Activated CD4-positive, CD25-positive, alpha-beta regulatory T cell treated with anti-CD3 and anti-CD28 coated beads, Interleukin-2, amount 50 U/mL, for 72 hours (primary cell): ENCODE measurements at regions not wholly inside any gene's neighbourhood (a gene's known extent, or its start where the extent isn't known, plus 50 kb on each side); places are given as distances from the start of the nearest gene placed in this dataset.

ENCODE experiments used
- DNase-seq: peaks from one replicate; pipeline ENCODE4 v3.0.0; 2021

DNA sequence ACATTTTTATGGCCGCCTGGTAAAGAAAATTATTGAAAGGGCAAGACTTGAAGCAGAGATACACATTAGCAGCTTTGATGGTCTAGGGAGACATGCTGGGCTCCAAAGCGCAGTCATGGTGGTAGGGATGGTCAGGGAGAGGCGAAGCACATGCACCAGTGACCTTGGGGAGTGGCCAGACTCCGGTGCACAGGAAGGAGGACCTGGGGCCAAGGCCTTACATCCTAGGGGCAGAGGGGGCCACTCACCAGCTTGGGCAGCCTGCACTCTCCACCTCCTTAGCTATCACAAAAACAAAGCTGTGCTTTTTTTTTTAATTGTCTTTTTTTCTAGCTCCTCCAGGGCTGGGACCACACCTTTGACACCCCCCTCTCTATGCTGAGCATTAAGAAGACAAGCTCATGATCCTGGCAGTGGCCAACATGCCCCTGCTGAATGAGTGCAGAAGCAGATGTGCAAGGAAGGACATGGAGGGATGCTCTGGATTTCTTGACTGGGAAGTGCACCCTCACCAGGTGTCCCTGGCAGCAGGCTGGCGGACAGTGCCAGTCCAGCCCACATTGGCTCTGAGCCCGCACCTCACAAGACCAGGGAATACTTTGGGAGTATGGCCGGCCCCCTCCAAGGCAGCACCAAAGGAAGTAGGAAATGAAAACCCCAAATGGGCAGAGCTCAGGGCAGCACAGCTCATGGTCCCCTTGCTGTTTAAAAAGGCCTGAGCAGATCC is 619.9 kb downstream of the TBC1D22A start:
- no peak for DNase-seq

DNA sequence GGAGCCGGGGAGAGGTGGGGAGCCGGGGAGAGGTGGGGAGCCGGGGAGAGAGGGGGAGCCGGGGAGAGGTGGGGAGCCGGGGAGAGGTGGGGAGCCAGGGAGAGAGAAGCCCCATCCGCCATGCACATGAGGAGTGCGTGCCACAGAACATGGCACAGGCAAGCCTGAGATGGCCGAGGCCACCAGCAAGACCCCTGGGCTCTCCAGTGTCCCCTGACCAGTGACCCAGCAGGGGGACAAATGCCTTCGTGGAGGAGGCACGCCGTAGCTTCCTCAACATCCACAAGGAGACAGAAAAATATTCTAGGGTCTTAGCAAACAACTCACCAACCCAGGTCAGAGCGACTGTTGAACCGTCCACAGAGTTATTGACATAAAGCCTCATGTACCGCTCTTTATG is 618.8 kb downstream of the TBC1D22A start:
- no peak for DNase-seq

DNA sequence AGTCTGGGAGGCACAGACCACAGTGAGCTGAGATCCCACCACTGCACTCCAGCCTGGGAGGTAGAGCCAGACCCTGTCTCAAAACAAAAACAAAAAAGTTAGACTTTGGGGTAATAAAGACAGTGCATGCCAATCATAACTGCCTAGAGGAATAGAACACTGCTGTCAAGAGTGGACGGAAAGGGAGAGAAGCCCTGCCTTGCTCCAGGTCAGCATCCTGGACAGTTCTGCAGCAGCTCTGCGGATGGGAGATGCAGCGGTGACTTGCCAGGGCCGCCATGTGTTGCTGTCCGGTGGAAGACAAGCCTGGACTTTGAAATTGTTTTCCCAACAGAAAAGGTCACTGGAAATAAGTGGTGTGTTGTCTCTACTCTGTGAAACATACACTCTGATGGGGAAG is 618.2 kb downstream of the TBC1D22A start:
- no peak for DNase-seq

DNA sequence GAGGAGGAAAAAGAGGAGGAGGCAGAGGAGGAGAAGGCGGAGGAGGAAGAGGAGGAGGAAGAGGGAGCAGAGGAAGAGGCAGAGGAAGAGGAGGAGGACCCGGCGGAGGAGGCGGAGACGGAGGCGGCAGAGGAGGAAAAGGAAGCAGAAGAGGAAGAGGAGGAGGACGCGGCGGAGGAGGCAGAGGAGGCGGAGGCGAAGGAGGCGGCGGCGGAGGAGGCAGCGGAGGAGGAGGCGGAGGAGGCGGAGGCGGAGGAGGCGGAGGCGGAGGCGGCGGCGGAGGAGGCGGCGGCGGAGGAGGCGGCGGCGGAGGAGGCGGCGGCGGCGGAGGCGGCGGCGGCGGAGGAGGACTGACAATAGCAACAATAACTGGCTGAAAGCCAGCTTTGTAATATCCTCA is 616.6 kb downstream of the TBC1D22A start:
- DNase-seq: no peak

DNA sequence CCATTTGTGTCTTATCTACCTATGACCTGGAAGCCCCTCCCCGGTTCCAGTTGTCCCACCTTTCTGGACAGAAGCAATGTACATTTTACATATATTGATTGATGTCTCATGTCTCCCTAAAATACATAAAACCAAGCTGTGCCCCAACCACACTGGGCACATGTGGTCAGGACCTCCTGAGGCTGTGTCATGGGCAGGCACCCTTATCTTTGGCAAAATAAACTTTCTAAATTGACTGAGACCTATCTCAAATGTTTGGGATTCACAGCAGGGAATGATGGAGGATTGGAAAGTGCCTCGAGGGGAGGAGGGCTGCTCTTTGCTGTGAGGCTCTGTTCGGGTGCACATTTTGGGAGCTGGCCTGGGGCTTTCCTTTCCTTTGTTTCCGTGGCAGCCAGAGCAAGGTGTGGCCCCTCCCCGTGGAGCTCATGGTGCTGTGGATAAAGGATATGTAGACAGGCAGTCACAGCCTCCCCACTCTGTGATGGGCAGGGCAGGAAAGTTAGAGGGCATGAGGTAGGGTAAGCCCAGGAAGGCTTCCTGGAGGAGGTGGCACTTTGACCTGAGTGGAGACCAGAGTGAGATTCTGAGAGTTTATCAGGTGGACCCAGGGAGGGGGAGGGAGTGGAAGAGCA is 615.6 kb downstream of the TBC1D22A start:
- no peak for DNase-seq

DNA sequence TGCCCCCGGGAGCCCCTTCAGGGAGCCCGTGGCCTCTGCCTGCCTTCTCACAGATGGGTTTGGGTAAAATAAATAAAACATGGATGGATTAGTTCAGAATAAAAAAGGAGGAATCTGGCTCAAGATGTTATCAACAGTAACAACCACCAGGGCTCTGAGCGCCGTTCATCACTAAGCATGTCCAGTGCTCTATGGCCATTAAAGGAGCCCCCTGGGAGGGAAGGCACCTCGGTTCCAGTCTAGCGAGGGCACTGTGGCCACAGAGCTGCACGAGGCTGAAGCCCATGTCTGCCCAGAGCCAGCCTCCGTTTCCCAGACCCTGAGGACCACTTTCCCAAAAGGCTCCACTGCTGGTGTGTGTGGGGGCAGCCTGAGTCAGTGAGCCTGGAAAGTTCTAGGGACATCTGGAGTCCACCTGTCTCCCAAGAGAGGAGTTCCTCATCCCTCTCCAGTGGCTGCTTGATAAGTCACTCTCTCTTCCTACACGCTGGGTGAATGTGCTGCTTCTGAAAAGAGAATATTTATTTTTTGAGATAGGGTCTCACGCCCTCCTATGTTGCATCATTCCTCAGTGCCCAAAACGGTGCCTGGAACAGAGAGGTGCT is 614.6 kb downstream of the TBC1D22A start:
- DNase-seq: no peak

DNA sequence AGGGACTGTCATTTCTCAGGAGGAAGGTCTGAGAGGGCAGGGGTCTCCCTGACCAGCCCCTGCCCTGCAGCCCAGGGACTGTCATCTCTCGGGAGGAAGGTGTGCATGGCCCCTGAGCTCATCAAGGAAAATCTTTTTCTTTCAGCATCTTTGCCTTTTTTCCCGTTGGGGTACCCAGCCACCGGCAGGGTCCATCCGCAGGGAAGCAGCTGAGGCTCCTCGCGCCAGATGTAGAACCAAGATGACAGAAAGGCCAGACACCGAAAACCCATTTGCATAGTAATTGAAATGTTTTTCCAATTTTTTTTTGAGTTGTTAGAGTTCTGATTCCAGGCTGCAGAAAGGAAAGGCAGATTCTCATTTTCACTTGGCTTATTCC is 613.9 kb downstream of the TBC1D22A start:
- DNase-seq: no peak

DNA sequence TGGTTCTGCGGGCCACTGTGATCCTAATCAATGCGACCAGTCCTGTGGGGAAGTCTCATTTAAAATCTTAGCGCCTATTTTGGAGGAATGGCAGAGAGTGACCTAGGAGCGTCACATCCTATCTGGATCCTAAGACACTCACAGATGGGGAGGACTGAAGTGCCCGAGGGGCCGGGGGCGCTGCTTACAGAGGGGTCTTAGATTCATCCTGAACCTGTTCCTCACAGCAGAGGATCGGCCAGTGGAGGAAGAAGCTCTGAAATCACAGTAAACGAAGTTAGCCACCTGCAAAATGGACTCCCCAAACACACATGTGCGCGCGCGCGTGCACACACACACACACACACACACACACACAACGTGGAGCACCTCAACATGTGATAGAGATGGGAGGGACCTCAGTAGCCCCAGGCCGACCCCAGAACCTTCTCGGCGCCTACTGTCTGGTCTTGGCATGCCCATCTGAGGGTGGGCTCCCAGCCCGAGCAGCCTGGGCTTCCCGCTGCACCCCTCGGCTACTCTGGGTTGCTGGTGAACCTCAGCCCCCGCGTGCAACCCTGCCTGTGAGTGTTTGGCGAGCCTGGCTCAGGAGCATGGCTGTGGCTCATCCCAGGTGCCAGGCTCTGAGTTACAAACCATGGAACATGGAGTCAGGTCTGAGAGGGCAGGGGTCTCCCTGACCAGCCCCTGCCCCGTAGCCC is 613.3 kb downstream of the TBC1D22A start:
- no peak for DNase-seq

DNA sequence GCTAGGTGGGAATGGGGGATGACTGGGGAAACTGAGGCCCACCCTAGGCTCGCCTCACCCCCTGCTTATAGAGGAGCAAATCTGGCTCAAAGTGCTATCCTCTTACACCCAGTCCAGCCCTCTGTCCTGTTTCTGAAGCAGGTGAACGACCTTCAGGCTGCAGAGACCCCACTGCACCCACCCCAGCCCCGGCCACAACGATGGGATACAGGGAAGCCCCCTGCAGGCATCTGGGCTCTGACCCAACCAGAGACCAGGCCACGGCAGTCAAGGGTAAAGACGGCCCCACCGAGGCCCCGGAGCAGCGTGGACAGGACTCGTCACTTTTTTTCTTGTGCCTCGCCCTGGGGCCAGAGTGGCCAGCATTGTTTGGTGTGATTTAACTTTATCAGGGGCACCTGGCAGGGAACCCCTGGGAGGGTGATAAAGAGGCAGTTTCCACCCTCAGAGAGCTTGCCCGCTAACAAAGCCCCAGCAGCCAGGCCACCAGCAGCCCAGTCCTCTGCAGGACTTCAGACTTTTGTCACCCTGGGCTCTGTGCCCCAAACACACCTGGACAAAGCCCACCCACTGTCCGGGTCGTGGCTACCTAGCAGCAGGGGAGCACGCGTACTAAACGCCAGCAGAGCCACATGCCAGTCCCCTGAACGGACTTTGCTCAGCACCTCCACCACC is 612.6 kb downstream of the TBC1D22A start:
- DNase-seq: no peak

DNA sequence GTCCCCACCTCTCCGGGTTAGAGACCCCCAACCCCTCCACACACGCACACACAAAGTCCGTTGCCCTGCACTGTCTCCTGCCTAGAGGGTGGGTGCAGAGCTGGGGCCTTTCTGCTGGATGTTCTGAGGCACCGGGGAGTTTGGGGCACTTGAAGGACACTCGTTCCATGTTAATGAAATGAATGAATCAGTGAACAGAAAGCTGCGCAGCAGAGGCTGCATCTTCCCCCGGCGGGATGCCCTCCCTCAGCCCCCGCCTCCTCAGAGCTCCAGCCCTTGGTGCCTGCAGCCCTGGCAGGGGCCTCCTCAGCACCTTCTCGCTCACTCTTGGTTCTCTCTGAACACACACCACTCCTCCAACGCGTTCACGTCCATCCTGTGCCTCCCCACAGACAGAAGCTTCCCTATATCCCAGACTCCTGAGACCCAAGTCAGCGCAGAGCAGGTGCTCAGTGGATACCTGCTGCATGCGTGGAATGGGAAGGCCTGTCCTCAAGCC is 611.9 kb downstream of the TBC1D22A start:
- no peak for DNase-seq

DNA sequence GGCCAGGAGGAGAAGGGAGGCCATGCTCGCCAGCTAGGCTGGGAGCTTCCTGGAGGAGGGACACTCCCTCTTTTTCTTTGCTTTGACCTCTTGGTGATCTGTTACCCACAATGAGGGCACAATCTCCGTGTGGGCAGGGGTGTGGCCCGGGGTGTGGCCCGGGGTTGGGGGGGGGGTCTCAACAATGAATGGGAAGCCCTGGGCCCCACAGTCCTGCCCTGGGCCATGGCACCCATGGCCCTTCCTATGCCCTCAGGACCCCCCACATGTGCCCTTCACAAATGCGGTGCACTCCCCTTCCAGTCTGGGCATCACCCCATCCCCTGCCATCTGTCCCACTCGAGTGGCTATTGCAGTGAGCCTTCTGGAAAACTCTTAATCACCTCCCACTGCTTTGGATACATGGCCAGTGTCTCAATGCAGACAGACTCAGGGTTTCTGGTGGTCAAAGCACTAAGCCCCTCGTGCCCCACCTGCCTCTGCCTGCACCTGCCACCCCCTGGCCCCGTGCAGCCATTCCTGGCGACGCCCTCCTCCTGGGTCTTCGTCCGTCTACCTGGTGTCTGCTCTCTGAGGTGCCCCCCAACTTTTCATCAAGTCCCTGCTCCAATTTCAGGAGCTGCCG is 611.3 kb downstream of the TBC1D22A start:
- peak; percentile 11 for DNase-seq

DNA sequence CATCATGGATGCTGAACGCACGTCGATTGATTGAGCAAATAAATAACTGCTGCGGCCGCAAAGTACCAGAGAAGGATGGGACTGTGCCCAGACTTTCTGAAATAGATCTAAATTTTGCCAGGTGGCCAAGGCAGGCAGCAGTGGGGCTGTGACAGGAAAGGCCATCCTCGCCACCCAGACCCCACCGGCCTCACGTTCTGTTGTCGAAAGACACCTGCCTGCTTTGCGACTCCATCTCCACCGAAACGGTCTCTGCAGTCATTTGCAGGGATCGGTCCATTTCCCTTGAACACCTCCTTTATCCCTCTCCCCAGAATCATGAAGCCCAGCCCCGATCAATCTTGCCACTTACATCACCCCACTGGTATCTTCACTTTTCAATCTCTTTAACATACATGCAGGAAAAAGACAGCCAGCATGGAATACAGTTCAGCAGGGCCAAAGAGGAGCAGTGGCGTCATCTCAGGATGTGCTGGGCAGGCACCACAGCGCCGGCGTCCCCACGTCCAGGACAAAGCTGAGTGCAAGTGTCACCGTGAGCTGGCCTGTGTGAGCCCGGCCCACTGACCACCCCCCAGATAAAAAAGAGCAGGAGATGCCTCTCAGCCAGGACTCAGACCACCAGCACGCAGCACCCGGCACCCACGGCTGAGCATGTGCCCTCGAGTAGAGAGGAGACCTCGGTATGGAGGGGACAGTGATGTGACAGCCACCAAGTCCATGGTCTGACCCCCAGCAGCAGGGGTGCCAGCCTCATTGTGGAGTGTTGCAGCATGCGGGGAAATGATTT is 610.3 kb downstream of the TBC1D22A start:
- DNase-seq: peak; percentile 8

DNA sequence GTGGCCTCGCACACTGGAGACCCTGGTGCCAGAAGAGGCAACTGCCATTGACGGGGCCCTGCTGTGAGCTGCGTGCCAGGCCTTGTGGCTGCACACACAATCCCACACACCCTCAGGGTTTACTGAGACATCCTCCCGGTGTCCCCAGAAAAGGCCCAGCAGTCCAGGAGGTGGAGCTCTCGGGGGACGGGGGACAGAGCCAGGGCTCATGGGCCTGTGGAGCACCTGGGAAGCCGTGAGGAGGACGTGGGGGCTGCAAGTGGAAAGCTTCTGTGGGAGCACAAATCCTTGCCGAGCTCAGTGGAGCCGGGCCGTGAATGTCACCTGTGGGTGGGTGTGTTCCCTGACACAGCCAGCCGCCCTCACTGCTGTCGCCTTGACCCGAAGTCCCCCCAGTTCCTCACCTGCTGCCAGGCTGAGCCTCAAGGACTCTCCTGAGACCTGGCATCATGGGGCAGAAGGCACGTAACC is 609.7 kb downstream of the TBC1D22A start:
- DNase-seq: peak; percentile 11

DNA sequence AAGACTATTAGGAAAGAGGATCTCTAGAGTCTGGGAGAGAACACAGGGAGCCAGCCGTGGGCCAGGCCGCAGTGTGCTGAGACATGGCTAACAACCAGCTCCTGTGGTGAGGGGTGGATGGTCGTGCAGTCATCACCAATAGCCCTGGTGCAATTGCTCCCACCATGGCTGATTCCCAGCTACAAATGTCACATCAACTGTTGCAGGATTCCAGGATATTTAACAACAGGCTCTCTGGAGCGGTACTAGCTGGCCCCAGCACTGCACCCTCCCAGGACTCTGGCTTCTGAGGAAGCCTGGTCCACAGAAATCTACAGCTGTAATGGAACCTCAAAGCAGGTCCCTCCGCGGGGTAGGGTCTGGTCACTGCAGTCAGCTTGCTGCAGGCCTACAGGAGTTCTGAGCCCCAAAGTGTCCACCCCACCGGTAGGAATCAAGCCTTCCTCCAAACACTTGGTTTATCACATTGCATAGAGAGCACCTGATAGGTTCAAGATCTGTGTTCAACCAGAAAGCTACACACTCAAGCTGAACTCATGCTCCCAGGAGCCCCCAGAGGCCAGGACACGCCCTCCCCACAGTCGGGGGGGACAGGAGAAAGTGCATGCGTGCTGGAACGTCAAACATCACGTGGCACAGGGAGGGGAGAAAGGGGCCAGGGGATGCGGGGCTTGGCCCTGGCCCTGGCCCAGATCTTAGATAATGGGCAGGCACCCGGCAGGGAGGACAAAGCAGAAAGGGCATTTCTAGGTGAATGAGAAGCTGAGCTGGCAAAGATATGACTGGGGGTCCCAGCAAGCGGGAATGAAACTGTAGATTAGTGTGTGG is 609.0 kb downstream of the TBC1D22A start:
- no peak for DNase-seq

DNA sequence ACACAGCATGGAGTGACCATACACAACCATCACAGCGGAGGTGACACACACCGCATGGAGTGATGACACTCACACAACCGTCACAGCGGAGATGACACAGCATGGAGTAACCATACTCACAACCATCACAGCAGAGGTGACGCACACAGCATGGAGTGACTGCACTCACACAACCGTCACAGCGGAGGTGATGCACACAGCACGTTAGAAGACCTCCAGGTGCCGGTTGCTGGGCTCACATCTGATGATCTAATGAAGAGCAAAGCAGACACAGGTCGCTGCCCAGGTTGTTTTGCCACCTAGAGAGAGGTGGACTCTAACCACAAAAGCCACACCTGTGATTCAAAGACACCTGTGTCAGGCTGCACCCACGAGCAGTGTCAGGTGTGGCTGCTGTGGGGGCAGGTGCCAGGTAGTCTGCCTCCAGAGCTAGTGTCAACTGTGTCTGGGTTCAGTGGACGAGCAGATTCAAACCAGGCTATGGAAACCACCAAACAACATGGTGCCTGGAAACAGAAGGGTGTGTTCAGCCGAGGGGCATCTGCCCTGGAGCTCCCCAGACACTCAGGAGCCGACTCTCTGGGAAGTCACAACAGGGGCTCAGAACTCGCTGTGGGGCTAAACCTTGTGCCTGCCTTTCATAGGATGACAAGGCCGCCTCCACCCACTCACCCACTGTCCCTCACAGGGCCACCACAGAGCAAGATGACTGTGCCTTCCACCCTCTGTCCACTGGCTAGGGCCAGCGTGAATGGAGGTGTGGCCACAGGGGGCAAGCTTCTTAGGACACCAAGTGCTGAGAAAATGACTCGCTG is 608.2 kb downstream of the TBC1D22A start:
- peak; percentile 9 for DNase-seq

DNA sequence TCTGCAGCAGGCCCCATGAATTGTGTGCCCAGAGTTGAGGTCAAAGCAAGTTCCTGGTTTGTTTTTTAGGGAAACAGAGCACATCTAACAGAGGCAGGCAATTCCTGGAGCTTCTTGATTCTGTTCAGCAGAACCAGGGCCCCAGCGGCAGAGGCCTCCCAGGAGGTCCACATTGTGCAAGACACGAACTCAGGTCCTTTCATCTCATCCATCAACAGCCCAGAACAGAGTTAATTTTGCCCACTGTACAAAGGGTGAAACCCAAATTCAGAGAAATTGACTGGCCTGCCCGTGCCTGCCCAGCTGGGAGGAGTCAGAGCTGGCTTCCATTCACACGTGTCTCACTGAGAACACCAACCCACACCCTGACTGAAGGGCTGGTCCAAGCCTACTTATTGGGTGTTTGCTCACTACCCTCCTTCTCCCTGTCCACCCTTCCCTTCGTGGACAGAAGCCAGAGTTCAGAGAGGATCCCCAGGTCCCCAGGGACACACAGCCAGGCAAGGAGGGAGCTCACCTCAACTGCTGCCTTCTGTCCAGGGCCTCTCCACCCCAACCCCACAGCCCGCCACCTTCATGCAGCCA is 607.1 kb downstream of the TBC1D22A start:
- peak; percentile 13 for DNase-seq

DNA sequence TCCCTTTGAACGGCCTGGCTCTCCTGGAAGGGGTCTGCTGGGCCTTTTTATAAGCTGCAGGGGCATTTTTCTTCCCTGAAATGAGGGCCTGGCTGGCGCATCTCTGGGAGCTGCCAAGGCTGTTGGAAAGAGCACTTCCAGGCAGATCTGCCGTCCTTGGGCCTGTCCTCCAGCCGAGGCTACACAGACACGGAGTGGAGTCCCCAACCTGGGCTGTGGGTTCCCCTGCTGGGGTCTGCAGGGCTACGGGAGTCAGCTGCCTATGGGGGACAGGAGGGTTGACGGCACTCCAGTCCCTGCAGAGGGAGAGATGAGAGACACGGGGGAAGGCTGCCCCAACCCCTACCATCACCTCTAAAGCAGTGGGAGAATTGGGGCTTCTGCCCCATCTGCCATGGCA is 606.6 kb downstream of the TBC1D22A start:
- peak; percentile 14 for DNase-seq

DNA sequence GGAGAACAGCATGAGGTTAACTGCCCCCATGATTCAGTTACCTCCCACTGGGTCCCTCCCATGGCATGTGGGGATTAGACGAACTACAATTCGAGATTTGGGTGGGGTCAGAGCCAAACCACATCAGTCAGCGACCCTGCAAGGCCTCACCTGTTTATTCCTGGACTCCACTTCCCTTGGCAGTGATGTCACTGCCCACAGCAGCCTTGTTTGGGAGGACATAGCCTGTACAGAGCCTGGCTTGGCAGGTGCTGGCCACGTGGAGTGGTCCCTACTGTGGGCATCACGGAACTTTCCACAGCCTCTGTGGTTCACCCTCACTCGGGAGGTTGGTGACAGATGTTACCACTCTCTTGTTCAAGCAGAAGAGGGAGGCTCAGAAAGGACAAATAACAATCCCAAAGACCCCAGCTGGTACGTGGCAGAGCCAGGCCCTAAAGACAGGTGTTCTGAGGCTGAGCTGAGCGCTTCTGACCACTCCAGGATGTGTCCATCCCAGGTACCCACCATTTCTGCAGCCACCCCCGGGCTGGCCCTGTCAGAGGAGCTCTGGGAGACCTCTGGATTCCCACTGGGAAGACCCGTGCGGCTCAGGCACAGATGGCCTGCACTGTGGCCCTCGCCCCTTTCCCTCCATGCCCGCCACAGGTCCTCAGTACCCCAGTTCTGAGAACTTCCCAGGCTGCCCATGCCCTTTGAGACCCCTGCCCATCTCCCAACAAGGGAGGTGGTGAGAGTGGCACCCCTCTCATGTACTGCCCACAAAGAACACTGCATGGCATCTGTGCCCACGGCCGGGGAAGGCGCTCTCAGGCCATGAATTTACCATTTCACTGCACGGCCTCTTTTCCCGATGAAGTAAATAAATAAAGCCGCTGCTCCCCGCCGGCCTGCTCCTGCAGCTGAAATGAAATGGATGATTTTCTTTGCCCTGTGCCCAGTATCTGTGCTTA is 605.8 kb downstream of the TBC1D22A start:
- DNase-seq: peak; percentile 7
